ENCODE measurements at regions not wholly inside any gene's neighbourhood (a gene's known extent, or its start where the extent isn't known, plus 50 kb on each side); places are given as distances from the start of the nearest gene placed in this dataset.

DNA sequence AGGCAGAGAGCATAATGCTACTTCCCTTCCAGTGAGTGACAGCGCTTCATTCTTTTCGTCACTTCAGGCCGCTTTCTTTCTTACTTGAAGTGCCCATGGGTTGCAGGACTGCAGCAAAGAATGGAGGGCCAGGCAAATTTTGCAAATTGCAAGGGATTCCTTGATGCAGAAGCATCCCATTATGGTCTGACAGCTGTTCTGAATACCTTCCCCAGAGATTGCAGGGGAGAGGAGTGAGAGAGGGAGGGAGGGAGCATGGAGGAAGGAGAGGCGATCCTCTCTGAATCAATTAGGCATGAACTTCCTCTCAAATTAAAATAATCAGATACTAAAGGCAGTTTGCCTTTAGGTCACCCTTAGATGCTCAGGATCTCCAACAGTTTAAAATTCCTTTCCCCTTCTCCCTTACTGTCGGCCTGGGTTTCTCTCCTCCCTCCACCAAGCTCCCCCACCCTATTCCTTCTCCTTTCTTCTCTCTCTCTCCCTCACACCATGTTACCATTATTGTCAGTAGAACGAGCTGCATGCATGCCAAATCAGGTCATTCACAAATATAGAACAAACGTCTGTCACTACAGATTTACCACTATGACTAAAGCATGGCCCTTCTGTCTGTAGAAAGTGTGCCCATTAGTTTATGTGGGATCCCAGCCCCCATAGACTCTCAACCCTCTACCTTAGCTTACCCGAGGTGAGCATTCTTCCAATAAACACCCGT, 289.2 kb downstream of the CD83 start:
- no peak for ATAC-seq
- Mint-ChIP-seq H3K27ac (no peak overlapping the region), H3K9me3 (no peaks in the 10 kb centered on the region), H3K4me3 (no peak overlapping the region), H3K27me3 (ENCODE audit: low read depth in 2 of 2) (peaks cover 5% of the 10 kb centered on the region in 2 donors), H3K36me3 (no peaks in the 10 kb centered on the region), H3K4me1 (peaks cover 0 to 4% of the 10 kb centered on the region in 2 donors)
- H3K27ac ChIP-seq (ENCODE audit: low read length) = no peak overlapping the region
- H3K4me3 ChIP-seq (ENCODE audit: low read length) = no peak overlapping the region
- no peaks in the 10 kb centered on the region for H3K9me3 ChIP-seq (ENCODE audit: control insufficient read depth, insufficient read depth, low read length)
- H3K4me1 ChIP-seq (ENCODE audit: control insufficient read depth, insufficient read depth, low read length) = no peaks in the 10 kb centered on the region
- 77% methylated on average over 8 of the region's 9 CpGs for WGBS (ENCODE audit: insufficient coverage)
- TF ChIP-seq, protein P1, sequence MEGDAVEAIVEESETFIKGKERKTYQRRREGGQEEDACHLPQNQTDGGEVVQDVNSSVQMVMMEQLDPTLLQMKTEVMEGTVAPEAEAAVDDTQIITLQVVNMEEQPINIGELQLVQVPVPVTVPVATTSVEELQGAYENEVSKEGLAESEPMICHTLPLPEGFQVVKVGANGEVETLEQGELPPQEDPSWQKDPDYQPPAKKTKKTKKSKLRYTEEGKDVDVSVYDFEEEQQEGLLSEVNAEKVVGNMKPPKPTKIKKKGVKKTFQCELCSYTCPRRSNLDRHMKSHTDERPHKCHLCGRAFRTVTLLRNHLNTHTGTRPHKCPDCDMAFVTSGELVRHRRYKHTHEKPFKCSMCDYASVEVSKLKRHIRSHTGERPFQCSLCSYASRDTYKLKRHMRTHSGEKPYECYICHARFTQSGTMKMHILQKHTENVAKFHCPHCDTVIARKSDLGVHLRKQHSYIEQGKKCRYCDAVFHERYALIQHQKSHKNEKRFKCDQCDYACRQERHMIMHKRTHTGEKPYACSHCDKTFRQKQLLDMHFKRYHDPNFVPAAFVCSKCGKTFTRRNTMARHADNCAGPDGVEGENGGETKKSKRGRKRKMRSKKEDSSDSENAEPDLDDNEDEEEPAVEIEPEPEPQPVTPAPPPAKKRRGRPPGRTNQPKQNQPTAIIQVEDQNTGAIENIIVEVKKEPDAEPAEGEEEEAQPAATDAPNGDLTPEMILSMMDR (IDR thresholded peaks at IDR 0.05) = no peak
- H3K27me3 ChIP-seq (ENCODE audit: control insufficient read depth, insufficient read depth, low read length) = no peaks in the 10 kb centered on the region
- H3K36me3 ChIP-seq (ENCODE audit: control insufficient read depth, insufficient read depth, low read length) = no peaks in the 10 kb centered on the region
- DNase-seq = no peak
- intact Hi-C loops (cut with micrococcal nuclease) = no loop called here

DNA sequence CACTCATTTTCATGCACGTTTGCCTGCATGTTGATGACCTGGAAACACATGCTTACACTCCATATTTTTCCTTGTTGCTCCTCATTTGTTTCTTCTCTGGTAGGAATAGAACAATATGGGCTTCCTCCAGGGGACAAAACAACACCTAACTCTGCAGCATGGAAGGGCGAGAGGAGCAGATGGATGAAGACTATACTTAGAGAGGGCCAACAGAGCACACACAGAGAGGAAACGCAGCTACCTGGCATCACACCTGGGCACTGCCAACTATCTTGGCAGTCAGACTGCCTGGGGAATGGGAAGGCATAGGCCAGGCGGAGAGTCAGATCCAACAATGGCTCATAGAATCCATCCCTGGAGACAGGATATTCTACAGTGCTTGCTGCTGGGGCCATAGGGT, 290.9 kb downstream of the CD83 start:
- no peak overlapping the region for H3K4me3 ChIP-seq (ENCODE audit: low read length)
- Mint-ChIP-seq H3K27ac (no peak overlapping the region), H3K4me1 (peaks cover 0 to 4% of the 10 kb centered on the region in 2 donors), H3K36me3 (no peaks in the 10 kb centered on the region), H3K27me3 (ENCODE audit: low read depth in 2 of 2) (peaks cover 5% of the 10 kb centered on the region in 2 donors), H3K9me3 (no peaks in the 10 kb centered on the region), H3K4me3 (no peak overlapping the region)
- no peaks in the 10 kb centered on the region for H3K9me3 ChIP-seq (ENCODE audit: control insufficient read depth, insufficient read depth, low read length)
- ATAC-seq (no peak), DNase-seq (no peak)
- H3K27me3 ChIP-seq (ENCODE audit: control insufficient read depth, insufficient read depth, low read length) = no peaks in the 10 kb centered on the region
- H3K27ac ChIP-seq (ENCODE audit: low read length) = no peak overlapping the region
- H3K4me1 ChIP-seq (ENCODE audit: control insufficient read depth, insufficient read depth, low read length) = no peaks in the 10 kb centered on the region
- no peaks in the 10 kb centered on the region for H3K36me3 ChIP-seq (ENCODE audit: control insufficient read depth, insufficient read depth, low read length)
- 96% methylated on average over 4 of the region's 4 CpGs for WGBS (ENCODE audit: insufficient coverage)
- TF ChIP-seq, protein P1 (IDR thresholded peaks at IDR 0.05) = no peak
- intact Hi-C loops (cut with micrococcal nuclease) = no loop called here

DNA sequence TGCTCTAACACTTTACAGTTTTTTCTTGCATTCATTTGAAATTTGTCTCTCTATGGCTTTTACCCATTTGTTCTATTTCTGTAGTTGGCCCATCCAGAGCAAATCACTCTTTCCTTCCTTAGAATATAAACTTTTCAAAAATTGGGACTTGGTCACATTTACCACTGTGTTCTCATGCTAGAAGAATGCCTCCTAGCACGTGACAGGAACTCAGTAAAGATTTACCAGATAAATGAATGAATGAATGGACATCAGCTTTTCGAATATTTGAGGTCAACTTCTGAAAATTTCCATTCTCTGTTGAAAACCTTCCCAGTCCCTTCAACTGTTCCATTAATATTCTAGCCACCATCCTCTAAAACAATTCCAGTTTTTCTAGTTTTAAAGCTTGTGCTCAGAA, 294.5 kb downstream of the CD83 start:
- Mint-ChIP-seq H3K4me3 (no peak overlapping the region), H3K27me3 (ENCODE audit: low read depth in 2 of 2) (peaks cover 3 to 5% of the 10 kb centered on the region in 2 donors), H3K27ac (no peak overlapping the region), H3K4me1 (peaks cover 0 to 4% of the 10 kb centered on the region in 2 donors), H3K36me3 (no peaks in the 10 kb centered on the region), H3K9me3 (no peaks in the 10 kb centered on the region)
- no peak overlapping the region for H3K27ac ChIP-seq (ENCODE audit: low read length)
- no peaks in the 10 kb centered on the region for H3K4me1 ChIP-seq (ENCODE audit: control insufficient read depth, insufficient read depth, low read length)
- no peak for DNase-seq
- 87% methylated on average over 2 of the region's 2 CpGs for WGBS (ENCODE audit: insufficient coverage)
- no peaks in the 10 kb centered on the region for H3K36me3 ChIP-seq (ENCODE audit: control insufficient read depth, insufficient read depth, low read length)
- no peaks in the 10 kb centered on the region for H3K27me3 ChIP-seq (ENCODE audit: control insufficient read depth, insufficient read depth, low read length)
- no peak for ATAC-seq
- H3K9me3 ChIP-seq (ENCODE audit: control insufficient read depth, insufficient read depth, low read length) = no peaks in the 10 kb centered on the region
- TF ChIP-seq, protein P1 (IDR thresholded peaks at IDR 0.05) = no peak
- H3K4me3 ChIP-seq (ENCODE audit: low read length) = no peak overlapping the region
- intact Hi-C loops (cut with micrococcal nuclease) = no loop called here

DNA sequence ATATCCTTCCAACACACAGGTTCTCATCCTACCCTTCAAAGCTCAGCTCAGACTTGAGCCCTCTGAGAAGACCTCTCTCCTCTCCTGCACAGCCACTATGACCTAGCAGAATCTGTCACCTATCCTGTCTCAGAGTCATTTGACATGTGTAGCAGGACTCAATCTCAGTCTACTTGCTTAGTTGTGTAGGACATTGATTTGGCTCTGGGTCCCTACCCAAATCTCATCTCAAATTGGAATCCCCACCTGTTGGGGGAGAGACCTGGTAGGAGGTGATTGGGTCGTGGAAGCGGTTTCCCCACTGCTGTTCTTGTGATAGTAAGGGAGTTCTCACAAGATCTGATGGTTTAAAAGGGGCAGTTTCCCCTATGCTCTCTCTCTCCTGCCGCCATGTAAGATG, 297.9 kb downstream of the CD83 start:
- H3K36me3 Mint-ChIP-seq = no peaks in the 10 kb centered on the region
- WGBS (ENCODE audit: insufficient coverage) = 90% methylated on average over 3 of the region's 3 CpGs
- no peak overlapping the region for H3K27ac ChIP-seq (ENCODE audit: low read length)

More for the DNA sequence above, 297.9 kb downstream of the CD83 start:
- Mint-ChIP-seq H3K27ac (no peak overlapping the region), H3K9me3 (no peaks in the 10 kb centered on the region), H3K27me3 (ENCODE audit: low read depth in 2 of 2) (no peaks in the 10 kb centered on the region), H3K4me1 (no peaks in the 10 kb centered on the region), H3K4me3 (no peak overlapping the region)
- H3K9me3 ChIP-seq (ENCODE audit: control insufficient read depth, insufficient read depth, low read length) = no peaks in the 10 kb centered on the region
- TF ChIP-seq, protein P1 (IDR thresholded peaks at IDR 0.05) = no peak
- intact Hi-C loops (cut with micrococcal nuclease) = no loop called here
- H3K4me3 ChIP-seq (ENCODE audit: low read length) = no peak overlapping the region
- no peaks in the 10 kb centered on the region for H3K4me1 ChIP-seq (ENCODE audit: control insufficient read depth, insufficient read depth, low read length)
- H3K36me3 ChIP-seq (ENCODE audit: control insufficient read depth, insufficient read depth, low read length) = no peaks in the 10 kb centered on the region
- no peaks in the 10 kb centered on the region for H3K27me3 ChIP-seq (ENCODE audit: control insufficient read depth, insufficient read depth, low read length)
- DNase-seq (no peak), ATAC-seq (no peak)
